C1 segment of cervical spinal cord (tissue), 14 donors: ENCODE measurements at regions not wholly inside any gene's neighbourhood (a gene's known extent, or its start where the extent isn't known, plus 50 kb on each side); places are given as distances from the start of the nearest gene placed in this dataset.

Experiments used
- DNase-seq, 14 donors: peaks; one replicate each; lab custom pipeline; 2025; lab: John Stamatoyannopoulos, UW

GRCh38 chr22:27406389-27406861 lies 395.1 kb downstream of the MN1 start:
- no peak for DNase-seq

DNA sequence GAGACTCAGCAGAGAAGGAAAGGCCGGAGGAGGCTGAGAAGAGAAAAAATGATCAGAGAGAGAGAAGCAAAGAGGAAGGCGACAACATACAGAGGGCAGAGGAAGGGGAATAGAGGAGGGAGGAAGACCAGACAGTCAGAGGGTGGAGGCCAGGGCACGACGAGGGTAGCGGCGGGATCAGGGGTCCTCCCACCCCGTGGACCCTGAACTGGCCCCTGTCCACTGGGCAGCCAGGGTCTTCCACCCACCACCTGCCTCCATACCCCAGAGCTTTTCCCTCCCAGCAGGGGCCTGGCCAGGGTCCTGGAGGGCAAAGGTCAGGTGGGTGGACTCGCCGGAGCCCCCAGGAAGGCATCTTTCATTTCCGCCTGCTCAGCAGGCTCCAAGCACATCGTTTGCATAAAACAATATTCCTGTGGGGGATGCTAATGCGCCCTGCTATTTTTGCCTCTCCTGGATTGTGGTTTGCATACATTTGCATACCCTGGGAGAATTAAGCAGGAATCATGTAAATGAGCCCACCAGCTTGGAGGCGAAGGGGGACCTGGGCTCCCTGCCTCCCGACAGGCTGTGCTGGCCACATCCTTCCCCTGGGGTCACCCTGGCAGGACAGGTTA lies 394.1 kb downstream of the MN1 start:
- DNase-seq, result no peak

DNA sequence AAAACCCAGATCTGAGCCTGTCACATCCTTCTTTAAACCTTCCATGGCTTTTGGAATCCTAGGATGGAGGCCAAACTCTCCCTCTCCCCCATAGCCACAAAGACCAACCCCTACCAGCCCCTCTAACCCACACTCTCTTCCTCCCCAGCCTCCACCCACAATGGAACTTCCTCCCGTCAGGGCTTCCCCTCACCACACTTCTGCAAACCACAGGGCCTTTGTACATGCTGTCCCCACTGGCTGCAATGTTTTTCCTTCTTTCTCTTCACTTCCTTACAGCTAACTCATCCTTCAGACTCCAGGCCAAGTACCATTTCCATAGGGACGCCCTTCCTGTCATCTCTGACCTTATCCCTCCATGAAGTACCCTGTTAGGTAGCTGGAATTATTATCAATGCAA lies 393.5 kb downstream of the MN1 start:
- no peak for DNase-seq

DNA sequence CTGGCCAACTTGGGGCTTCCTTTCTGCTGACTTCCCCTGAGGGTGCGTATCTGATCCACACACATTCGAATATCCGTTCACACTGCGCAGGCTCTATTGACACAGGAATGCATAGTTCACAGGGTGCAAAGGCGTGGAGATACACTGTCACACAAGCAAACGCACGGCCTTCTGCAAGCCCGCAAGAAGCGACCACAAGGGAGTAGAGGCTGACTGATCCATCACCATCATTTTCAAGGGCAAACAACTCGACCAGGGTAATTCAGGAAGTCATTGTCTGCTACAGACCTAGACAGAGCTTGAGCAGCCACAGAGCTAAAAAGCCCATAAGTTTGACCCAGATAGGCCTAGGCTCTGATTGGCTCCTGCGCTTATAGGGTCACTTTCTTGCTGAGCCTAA lies 392.3 kb downstream of the MN1 start:
- no peak for DNase-seq

DNA sequence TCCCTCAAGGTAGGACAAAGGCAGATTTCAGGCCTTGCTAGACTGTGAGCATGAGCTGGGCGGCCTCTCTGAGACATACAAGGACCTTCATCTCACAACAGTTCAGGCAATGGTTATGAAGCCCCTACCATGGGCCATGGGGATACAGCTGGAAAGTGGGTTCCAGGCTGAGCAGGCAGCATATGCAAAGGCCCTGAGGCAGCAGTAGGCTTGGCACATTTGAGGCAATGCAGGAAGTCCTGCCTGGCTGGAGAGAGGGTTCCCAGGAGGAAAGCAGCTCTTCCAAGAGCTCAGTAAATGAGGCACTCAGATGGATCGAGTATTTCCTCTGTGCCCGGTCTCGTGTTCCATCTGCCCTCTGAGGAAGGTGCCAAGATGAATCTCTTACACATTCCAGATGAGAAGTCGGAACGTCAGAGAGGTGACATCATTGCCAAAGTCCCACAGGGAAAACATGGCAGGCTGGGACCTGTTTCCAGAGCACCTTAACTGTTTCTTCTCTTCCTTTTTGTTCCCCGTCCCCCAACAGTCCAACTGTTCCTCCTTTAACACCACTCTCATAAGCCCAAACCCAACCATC lies 388.6 kb downstream of the MN1 start:
- no peak for DNase-seq

- no peak for DNase-seq
Observed at GRCh38 chr22:27413702-27414101, 387.9 kb downstream of the MN1 start.

GRCh38 chr22:27416511-27417420 lies 384.8 kb downstream of the MN1 start:
- no peak for DNase-seq

DNA sequence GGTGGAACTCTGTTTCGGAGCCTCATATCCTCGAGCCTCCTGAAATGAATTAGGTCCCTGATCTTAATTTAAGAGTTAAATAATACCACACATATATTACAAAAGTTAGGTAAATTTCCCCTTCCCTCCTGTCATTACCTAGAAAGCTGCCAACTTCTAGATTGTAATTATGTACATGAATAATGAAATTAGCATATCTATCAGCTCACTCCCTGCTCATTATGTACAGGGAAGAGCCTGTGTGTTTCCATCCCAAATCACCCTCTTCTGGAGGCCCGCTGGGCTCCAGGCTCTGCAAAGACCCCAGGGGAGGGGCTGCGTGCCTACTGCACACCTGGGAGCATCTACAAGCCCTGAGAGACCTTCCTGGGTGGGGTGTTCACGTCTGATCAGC lies 384.1 kb downstream of the MN1 start:
- DNase-seq, result no peak

GRCh38 chr22:27418261-27418660 lies 383.3 kb downstream of the MN1 start:
- no peak for DNase-seq

GRCh38 chr22:27419473-27419872 lies 382.1 kb downstream of the MN1 start:
- no peak for DNase-seq

- no peak for DNase-seq
Observed at GRCh38 chr22:27420195-27420816, 381.2 kb downstream of the MN1 start.

GRCh38 chr22:27420817-27421361 lies 380.7 kb downstream of the MN1 start:
- peak in 4 of 14 donors; percentile 6 to 21 (median 10) for DNase-seq

DNA sequence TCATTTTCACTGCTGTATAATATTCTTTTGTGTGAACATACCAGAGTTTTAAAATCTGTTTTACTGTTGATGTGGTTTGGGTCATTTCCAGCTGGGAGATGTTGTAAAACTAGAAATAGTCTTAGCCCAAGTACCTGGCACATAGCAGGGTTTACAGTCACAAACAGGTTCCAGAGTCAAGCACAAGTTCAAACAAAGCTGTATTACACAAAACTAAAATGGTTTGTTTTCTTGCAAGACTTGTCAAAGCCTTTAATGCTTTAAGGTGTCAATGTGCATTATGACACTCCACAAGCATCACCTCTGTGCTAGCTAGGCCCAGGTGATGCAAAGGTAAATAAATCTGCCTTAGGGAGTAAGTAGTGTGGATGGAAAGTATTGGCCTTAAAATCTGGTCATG lies 379.1 kb downstream of the MN1 start:
- DNase-seq, result no peak

DNA sequence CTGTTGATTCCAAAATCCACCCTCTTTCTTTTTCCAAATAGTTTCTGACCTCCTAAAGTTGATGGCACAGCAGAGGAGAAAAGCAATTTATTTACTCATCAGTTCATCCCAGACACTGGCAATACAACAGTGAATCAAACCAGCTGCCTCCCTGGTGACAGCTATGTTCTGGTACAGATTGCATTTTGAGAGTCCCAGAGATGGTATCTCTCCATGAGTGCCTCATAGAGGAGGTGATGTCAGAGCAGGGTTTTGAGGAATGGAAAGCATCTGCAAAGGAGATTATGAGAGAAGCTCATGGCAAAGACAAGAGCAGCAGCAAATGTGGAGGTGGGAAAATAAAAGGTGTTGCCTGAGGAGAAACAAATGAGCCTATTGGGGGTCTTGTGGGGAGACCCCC lies 377.2 kb downstream of the MN1 start:
- DNase-seq, result no peak

DNA sequence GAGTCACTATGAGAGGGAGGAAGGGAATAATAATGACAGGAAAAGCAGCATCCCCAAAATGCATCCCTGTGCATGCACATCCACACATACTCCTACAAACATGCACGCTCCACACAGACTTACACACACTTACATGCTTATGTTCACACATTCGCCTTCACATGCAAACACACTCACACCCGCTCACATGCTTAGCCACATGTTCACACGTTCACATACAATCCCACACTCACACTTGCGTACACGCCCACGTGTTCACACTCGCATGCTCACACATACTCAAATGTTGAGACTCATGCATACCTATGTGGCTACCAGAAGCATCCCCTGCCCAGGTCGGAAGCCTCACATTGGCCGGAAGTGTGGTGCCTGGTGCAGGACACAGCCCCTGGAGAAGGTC lies 372.1 kb downstream of the MN1 start:
- no peak for DNase-seq

GRCh38 chr22:27431081-27431480 lies 370.5 kb downstream of the MN1 start:
- DNase-seq, result no peak

GRCh38 chr22:27431896-27432295 lies 369.7 kb downstream of the MN1 start:
- no peak for DNase-seq

GRCh38 chr22:27433099-27433498 lies 368.5 kb downstream of the MN1 start:
- no peak for DNase-seq

GRCh38 chr22:27433585-27434190 lies 367.9 kb downstream of the MN1 start:
- no peak for DNase-seq

DNA sequence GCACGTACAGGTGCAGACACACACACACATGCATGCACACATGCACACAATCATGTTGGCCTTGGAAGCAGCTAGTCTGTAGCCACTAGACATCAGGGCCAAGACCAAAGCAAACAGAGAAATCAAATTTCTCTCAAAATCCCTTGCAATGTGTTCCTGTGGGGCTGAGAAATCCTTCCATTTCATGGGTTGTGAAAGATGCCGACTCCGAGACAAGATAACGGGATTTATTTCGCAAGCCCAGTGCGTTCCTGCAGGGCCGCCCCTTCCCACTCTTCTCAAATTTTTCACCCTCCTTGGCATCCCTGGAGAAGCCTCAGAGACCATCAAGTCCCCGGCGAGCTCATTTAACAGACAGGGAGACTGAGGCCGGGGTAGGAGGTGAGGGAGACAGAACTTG lies 366.7 kb downstream of the MN1 start:
- DNase-seq, result no peak

GRCh38 chr22:27435844-27436576 lies 365.5 kb downstream of the MN1 start:
- DNase-seq, result no peak
